BLaER1 treated with 17β-estradiol and CSF1 and Interleukin-3, amounts not matched to agents 10 nM and 100 nM (cell line): ENCODE measurements at regions not wholly inside any gene's neighbourhood (a gene's known extent, or its start where the extent isn't known, plus 50 kb on each side); places are given as distances from the start of the nearest gene placed in this dataset.

Experiments used
- H3K27ac ChIP-seq, 11 experiments: shearing (Covaris generic); formaldehyde crosslinking; 2 replicates each; pipeline ENCODE4 v1.8.1; 2022
- H3K27me3 ChIP-seq, 11 experiments: shearing (Covaris generic); formaldehyde crosslinking; 2 replicates each; pipeline ENCODE4 v1.8.1; 2022
- H3K36me3 ChIP-seq, 11 experiments: shearing (Covaris generic); formaldehyde crosslinking; 2 replicates each; pipeline ENCODE4 v1.8.1; 2022
- H3K4me1 ChIP-seq, 10 experiments: shearing (Covaris generic); formaldehyde crosslinking; 2 replicates each; pipeline ENCODE4 v1.8.1; 2022
- H3K4me2 ChIP-seq, 11 experiments: shearing (Covaris generic); formaldehyde crosslinking; 2 replicates each; pipeline ENCODE4 v1.8.1; 2022
- H3K4me3 ChIP-seq, 10 experiments: shearing (Covaris generic); formaldehyde crosslinking; 2 replicates each; pipeline ENCODE4 v1.8.1; 2022
- H3K9ac ChIP-seq, 11 experiments: shearing (Covaris generic); formaldehyde crosslinking; 2 replicates each; pipeline ENCODE4 v1.8.1; 2022
- H3K9me3 ChIP-seq, 11 experiments: shearing (Covaris generic); formaldehyde crosslinking; replicated peaks in 1 of 11; 2 replicates each; pipeline ENCODE4 v1.8.1; 2022
- H4K20me1 ChIP-seq, 11 experiments: shearing (Covaris generic); formaldehyde crosslinking; 2 replicates each; pipeline ENCODE4 v1.8.1; 2022
- Cebpa-rat ChIP-seq, 11 experiments: shearing (Covaris generic); IDR thresholded peaks; 2 replicates each; pipeline ENCODE4 v1.8.1; 2022

GRCh38 chr20:53803492-53804155 lies 210.0 kb upstream of the ZNF217 start:
- Histone ChIP-seq H3K4me3 (no peak overlapping the region), H3K4me1 (no peaks in the 10 kb centered on the region), H3K9me3 (no peaks in the 10 kb centered on the region), H3K36me3 (no peaks in the 10 kb centered on the region), H3K4me2 (no peak overlapping the region), H4K20me1 (no peaks in the 10 kb centered on the region), H3K9ac (no peak overlapping the region), H3K27me3 (no peaks in the 10 kb centered on the region), H3K27ac (no peak overlapping the region)
- TF ChIP-seq Cebpa-rat (IDR thresholded peaks at IDR 0.05): no peak

- Histone ChIP-seq H3K4me2 (no peak overlapping the region), H3K9ac (no peak overlapping the region), H3K27me3 (no peaks in the 10 kb centered on the region), H3K27ac (no peak overlapping the region), H3K4me1 (no peaks in the 10 kb centered on the region), H3K4me3 (no peak overlapping the region), H3K9me3 (peaks cover 0 to 6% (median 0%) of the 10 kb centered on the region in 11 experiments; a peak in 2 of 22 replicates), H4K20me1 (no peaks in the 10 kb centered on the region), H3K36me3 (no peaks in the 10 kb centered on the region)
- no peak for TF ChIP-seq Cebpa-rat (IDR thresholded peaks at IDR 0.05)
Measured at GRCh38 chr20:53801609-53802370, 208.2 kb upstream of the ZNF217 start.

GRCh38 chr20:53800883-53801604 lies 207.4 kb upstream of the ZNF217 start:
- H4K20me1 ChIP-seq: no peaks in the 10 kb centered on the region
- peaks cover 0 to 6% (median 0%) of the 10 kb centered on the region in 11 experiments; a peak in 2 of 22 replicates for H3K9me3 ChIP-seq
- H3K4me2 ChIP-seq: no peak overlapping the region
- TF ChIP-seq Cebpa-rat (IDR thresholded peaks at IDR 0.05): no peak
- no peaks in the 10 kb centered on the region for H3K4me1 ChIP-seq
- no peak overlapping the region for H3K9ac ChIP-seq
- H3K27ac ChIP-seq: no peak overlapping the region
- no peaks in the 10 kb centered on the region for H3K36me3 ChIP-seq
- H3K27me3 ChIP-seq: no peaks in the 10 kb centered on the region
- no peak overlapping the region for H3K4me3 ChIP-seq

- Histone ChIP-seq H3K27me3 (no peaks in the 10 kb centered on the region), H3K4me3 (no peak overlapping the region), H3K9me3 (peaks cover 0 to 6% (median 0%) of the 10 kb centered on the region in 11 experiments; a peak in 2 of 22 replicates), H3K27ac (no peak overlapping the region), H3K36me3 (no peaks in the 10 kb centered on the region), H4K20me1 (no peaks in the 10 kb centered on the region), H3K9ac (no peak overlapping the region), H3K4me1 (no peaks in the 10 kb centered on the region), H3K4me2 (no peak overlapping the region)
- no peak for TF ChIP-seq Cebpa-rat (IDR thresholded peaks at IDR 0.05)
Measured at GRCh38 chr20:53800418-53800817, 206.8 kb upstream of the ZNF217 start.

GRCh38 chr20:53797085-53797484 lies 203.4 kb upstream of the ZNF217 start:
- no peak for TF ChIP-seq Cebpa-rat (IDR thresholded peaks at IDR 0.05)

GRCh38 chr20:53795170-53795569 lies 201.5 kb upstream of the ZNF217 start:
- Histone ChIP-seq H4K20me1 (no peaks in the 10 kb centered on the region), H3K4me3 (no peak overlapping the region), H3K36me3 (no peaks in the 10 kb centered on the region), H3K9ac (no peak overlapping the region), H3K4me1 (peaks cover 0 to 7% (median 0%) of the 10 kb centered on the region in 10 experiments; a peak in 4 of 20 replicates), H3K4me2 (no peak overlapping the region), H3K27me3 (no peaks in the 10 kb centered on the region), H3K27ac (no peak overlapping the region), H3K9me3 (peaks cover 0 to 6% (median 0%) of the 10 kb centered on the region in 11 experiments; a peak in 2 of 22 replicates)
- TF ChIP-seq Cebpa-rat (IDR thresholded peaks at IDR 0.05): no peak

More at GRCh38 chr20:53797085-53797484, 203.4 kb upstream of the ZNF217 start:
- no peak overlapping the region for H3K27ac ChIP-seq
- no peaks in the 10 kb centered on the region for H4K20me1 ChIP-seq
- no peak overlapping the region for H3K4me3 ChIP-seq
- no peak overlapping the region for H3K9ac ChIP-seq
- H3K9me3 ChIP-seq: peaks cover 0 to 6% (median 0%) of the 10 kb centered on the region in 11 experiments; a peak in 2 of 22 replicates
- no peaks in the 10 kb centered on the region for H3K27me3 ChIP-seq
- no peaks in the 10 kb centered on the region for H3K36me3 ChIP-seq
- peaks cover 0 to 4% (median 0%) of the 10 kb centered on the region in 10 experiments; a peak in 2 of 20 replicates for H3K4me1 ChIP-seq
- no peak overlapping the region for H3K4me2 ChIP-seq

GRCh38 chr20:53794529-53795115 lies 201.0 kb upstream of the ZNF217 start:
- H3K9me3 ChIP-seq: peaks cover 0 to 6% (median 0%) of the 10 kb centered on the region in 11 experiments; a peak in 2 of 22 replicates
- H3K27me3 ChIP-seq: no peaks in the 10 kb centered on the region
- no peak overlapping the region for H3K9ac ChIP-seq
- H4K20me1 ChIP-seq: no peaks in the 10 kb centered on the region
- TF ChIP-seq Cebpa-rat (IDR thresholded peaks at IDR 0.05): no peak
- H3K4me2 ChIP-seq: no peak overlapping the region
- H3K4me1 ChIP-seq: peaks cover 0 to 7% (median 0%) of the 10 kb centered on the region in 10 experiments; a peak in 5 of 20 replicates
- no peak overlapping the region for H3K4me3 ChIP-seq
- H3K36me3 ChIP-seq: no peaks in the 10 kb centered on the region
- H3K27ac ChIP-seq: no peak overlapping the region

GRCh38 chr20:53793783-53794383 lies 200.2 kb upstream of the ZNF217 start:
- no peak overlapping the region for H3K9ac ChIP-seq
- no peaks in the 10 kb centered on the region for H3K36me3 ChIP-seq
- H3K27me3 ChIP-seq: no peaks in the 10 kb centered on the region
- no peak overlapping the region for H3K4me2 ChIP-seq
- TF ChIP-seq Cebpa-rat (IDR thresholded peaks at IDR 0.05): no peak
- H3K9me3 ChIP-seq: peaks cover 0 to 6% (median 0%) of the 10 kb centered on the region in 11 experiments; a peak in 2 of 22 replicates
- no peaks in the 10 kb centered on the region for H4K20me1 ChIP-seq
- no peak overlapping the region for H3K27ac ChIP-seq
- no peak overlapping the region for H3K4me3 ChIP-seq
- peaks cover 0 to 8% (median 0%) of the 10 kb centered on the region in 10 experiments; a peak in 5 of 20 replicates for H3K4me1 ChIP-seq
